Gastroesophageal sphincter (tissue), 4 donors: ENCODE measurements at regions not wholly inside any gene's neighbourhood (a gene's known extent, or its start where the extent isn't known, plus 50 kb on each side); places are given as distances from the start of the nearest gene placed in this dataset.

Source experiments
- ATAC-seq: fragments of 150-250 bp; one replicate; pipeline ENCODE4 v1.9.1; 2016; ENCODE audit warnings: mild to moderate bottlenecking, moderate library complexity
- H3K27ac ChIP-seq, 4 donors: fragments of 200-600 bp; sonication (generic) in 3 of 4; 1 replicate in 3 of 4; 2 replicates in 1 of 4; pipeline ENCODE4 v1.5.1; 2016 to 2019
- H3K27me3 ChIP-seq: fragments of 200-600 bp; sonication (generic); one replicate; pipeline ENCODE4 v1.5.1; 2019
- H3K36me3 ChIP-seq, 2 donors: fragments of 200-600 bp; sonication (generic); one replicate each; pipeline ENCODE4 v1.5.1; 2019; ENCODE audit warnings: control low read depth in 1 of 2
- H3K4me1 ChIP-seq, 3 donors: fragments of 200-600 bp; sonication (generic); 1 replicate in 2 of 3; 2 replicates in 1 of 3; pipeline ENCODE4 v1.5.1; 2016 to 2019; ENCODE audit warnings: control low read depth in 2 of 3
- H3K4me3 ChIP-seq, 2 donors: fragments of 200-600 bp; sonication (generic); one replicate each; pipeline ENCODE4 v1.5.1; 2019; ENCODE audit warnings: mild to moderate bottlenecking in 1 of 2, moderate library complexity in 1 of 2
- H3K9me3 ChIP-seq, 3 donors: fragments of 200-600 bp; sonication (generic); one replicate each; pipeline ENCODE4 v1.5.1; 2017 to 2019; ENCODE audit warnings: control low read depth in 2 of 3
- CTCF ChIP-seq, 4 experiments: fragments of 200-600 bp in 2 of 4; fragments of 450-650 bp in 2 of 4; sonication (generic) in 1 of 4; IDR thresholded peaks; one replicate each; pipeline ENCODE4 v1.5.1; 2017 to 2019; ENCODE audit warnings: antibody characterized with exemption in 4 of 4, mild to moderate bottlenecking in 2 of 4, moderate library complexity in 2 of 4
- EP300 ChIP-seq: sonication (generic); formaldehyde crosslinking; IDR thresholded peaks from one replicate; pipeline ENCODE4 v1.6.1; 2017; ENCODE audit warnings: antibody characterized with exemption, mild to moderate bottlenecking
- POLR2A ChIP-seq, 2 donors: fragments of 450-650 bp; IDR thresholded peaks; one replicate each; pipeline ENCODE4 v1.6.1; 2017; ENCODE audit warnings: antibody characterized with exemption in 2 of 2, mild to moderate bottlenecking in 2 of 2, moderate library complexity in 1 of 2
- POLR2AphosphoS5 ChIP-seq: sonication (generic); formaldehyde crosslinking; IDR thresholded peaks from one replicate; pipeline ENCODE4 v1.6.1; 2017; ENCODE audit warnings: antibody characterized with exemption
- WGBS, 2 donors: methylation state at CpG; one replicate each; pipeline ENCODE4 v1.1.5; 2018; ENCODE audit warnings: low coverage in 1 of 2; 5-methylcytosine and 5-hydroxymethylcytosine counted together

GRCh38 chr11:76291576-76292526, 85.5 kb upstream of the WNT11 start:
- ATAC-seq: no peak
- TF ChIP-seq CTCF (IDR thresholded peaks at IDR 0.05) (no peak), POLR2A (IDR thresholded peaks at IDR 0.05) (no peak), EP300 (no peak), POLR2AphosphoS5 (no peak)
- no peaks in the 10 kb centered on the region for H3K36me3 ChIP-seq
- WGBS, 2 donors: 80 to 85% methylated on average over 2 to 6 of the region's 24 CpGs
- H3K27me3 ChIP-seq: no peaks in the 10 kb centered on the region
- no peak overlapping the region for H3K27ac ChIP-seq
- H3K4me3 ChIP-seq: no peak overlapping the region
- no peaks in the 10 kb centered on the region for H3K4me1 ChIP-seq
- H3K9me3 ChIP-seq: no peaks in the 10 kb centered on the region

- no peak overlapping the region for H3K4me3 ChIP-seq
- H3K36me3 ChIP-seq: no peaks in the 10 kb centered on the region
- TF ChIP-seq POLR2AphosphoS5 (no peak), EP300 (no peak), POLR2A (IDR thresholded peaks at IDR 0.05) (no peak), CTCF (IDR thresholded peaks at IDR 0.05) (no peak)
- 83% methylated on average over 1 of the region's 21 CpGs; no CpG with 5 or more reads in 1 of the 2 donors for WGBS, 2 donors
- no peak for ATAC-seq
- H3K4me1 ChIP-seq: no peaks in the 10 kb centered on the region
- no peak overlapping the region for H3K27ac ChIP-seq
- H3K9me3 ChIP-seq: no peaks in the 10 kb centered on the region
- no peaks in the 10 kb centered on the region for H3K27me3 ChIP-seq
Observed at GRCh38 chr11:76288166-76288980, 82.1 kb upstream of the WNT11 start.

GRCh38 chr11:76287227-76287626, 80.9 kb upstream of the WNT11 start:
- Histone ChIP-seq H3K9me3 (no peaks in the 10 kb centered on the region), H3K4me3 (no peak overlapping the region), H3K27me3 (no peaks in the 10 kb centered on the region), H3K36me3 (no peaks in the 10 kb centered on the region), H3K4me1 (no peaks in the 10 kb centered on the region), H3K27ac (no peak overlapping the region)
- 100% methylated on average over 1 of the region's 10 CpGs; no CpG with 5 or more reads in 1 of the 2 donors for WGBS, 2 donors
- TF ChIP-seq EP300 (no peak), POLR2AphosphoS5 (no peak), POLR2A (IDR thresholded peaks at IDR 0.05) (no peak), CTCF (IDR thresholded peaks at IDR 0.05) (no peak)
- ATAC-seq: no peak

GRCh38 chr11:76285397-76286104, 79.2 kb upstream of the WNT11 start:
- Histone ChIP-seq H3K27me3 (no peaks in the 10 kb centered on the region), H3K4me1 (no peaks in the 10 kb centered on the region), H3K9me3 (no peaks in the 10 kb centered on the region), H3K36me3 (no peaks in the 10 kb centered on the region), H3K27ac (no peak overlapping the region), H3K4me3 (no peak overlapping the region)
- TF ChIP-seq POLR2AphosphoS5: no peak
- no peak for TF ChIP-seq EP300
- TF ChIP-seq CTCF (IDR thresholded peaks at IDR 0.05): no peak
- TF ChIP-seq POLR2A (IDR thresholded peaks at IDR 0.05): no peak
- WGBS, 2 donors: 63% methylated on average over 2 of the region's 6 CpGs; no CpG with 5 or more reads in 1 of the 2 donors
- no peak for ATAC-seq
